ENCODE measurements at regions not wholly inside any gene's neighbourhood (a gene's known extent, or its start where the extent isn't known, plus 50 kb on each side); places are given as distances from the start of the nearest gene placed in this dataset.

GRCh38 chr13:47188802-47189201 lies 291.9 kb upstream of the HTR2A start:
- TF ChIP-seq, protein P1, sequence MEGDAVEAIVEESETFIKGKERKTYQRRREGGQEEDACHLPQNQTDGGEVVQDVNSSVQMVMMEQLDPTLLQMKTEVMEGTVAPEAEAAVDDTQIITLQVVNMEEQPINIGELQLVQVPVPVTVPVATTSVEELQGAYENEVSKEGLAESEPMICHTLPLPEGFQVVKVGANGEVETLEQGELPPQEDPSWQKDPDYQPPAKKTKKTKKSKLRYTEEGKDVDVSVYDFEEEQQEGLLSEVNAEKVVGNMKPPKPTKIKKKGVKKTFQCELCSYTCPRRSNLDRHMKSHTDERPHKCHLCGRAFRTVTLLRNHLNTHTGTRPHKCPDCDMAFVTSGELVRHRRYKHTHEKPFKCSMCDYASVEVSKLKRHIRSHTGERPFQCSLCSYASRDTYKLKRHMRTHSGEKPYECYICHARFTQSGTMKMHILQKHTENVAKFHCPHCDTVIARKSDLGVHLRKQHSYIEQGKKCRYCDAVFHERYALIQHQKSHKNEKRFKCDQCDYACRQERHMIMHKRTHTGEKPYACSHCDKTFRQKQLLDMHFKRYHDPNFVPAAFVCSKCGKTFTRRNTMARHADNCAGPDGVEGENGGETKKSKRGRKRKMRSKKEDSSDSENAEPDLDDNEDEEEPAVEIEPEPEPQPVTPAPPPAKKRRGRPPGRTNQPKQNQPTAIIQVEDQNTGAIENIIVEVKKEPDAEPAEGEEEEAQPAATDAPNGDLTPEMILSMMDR (conservative IDR thresholded peaks at IDR 0.05; ENCODE audit: low read length), result no peak
- no peak for TF ChIP-seq EZH2phosphoT487 (IDR thresholded peaks at IDR 0.05; ENCODE audit: borderline replicate concordance)

Data from Loucy (cell line).